HCT116 (cell line): ENCODE measurements at regions not wholly inside any gene's neighbourhood (a gene's known extent, or its start where the extent isn't known, plus 50 kb on each side); places are given as distances from the start of the nearest gene placed in this dataset.
"Not testable (repeated sequence)": the region's sequence is repeated elsewhere in the genome, so short reads cannot be mapped to it uniquely, and the experiment has no call there.

Source experiments
- EZH2 ChIP-seq: fragments of 200-600 bp; sonication (generic); IDR thresholded peaks from 2 replicates; pipeline ENCODE4 v1.6.1; 2017; ENCODE audit warnings: antibody characterized with exemption, mixed run types
- EZH2phosphoT487 ChIP-seq: fragments of 200-600 bp; IDR thresholded peaks from 2 replicates; pipeline ENCODE4 v1.6.1; 2018; ENCODE audit warnings: antibody characterized with exemption, borderline replicate concordance
- POLR2A ChIP-seq: IDR thresholded peaks from 2 replicates; pipeline ENCODE4 v1.7.0; 2011; ENCODE audit warnings: borderline replicate concordance; ENCODE audit not compliant: insufficient read depth, insufficient read length; ENCODE audit errors: extremely low read depth
- POLR2AphosphoS5 ChIP-seq: IDR thresholded peaks from 2 replicates; pipeline ENCODE4 v1.6.1; 2011; ENCODE audit warnings: mild to moderate bottlenecking, low read depth, low read length, moderate library complexity
- YY1 ChIP-seq: IDR thresholded peaks from 2 replicates; pipeline ENCODE4 v1.6.1; 2011; ENCODE audit warnings: low read length, low read depth, moderate library complexity, mild to moderate bottlenecking; ENCODE audit not compliant: insufficient replicate concordance; ENCODE audit errors: extremely low read depth
- ZFX ChIP-seq: fragments of 450-650 bp; IDR thresholded peaks from 2 replicates; pipeline ENCODE4 v1.6.1; 2017
- TF ChIP-seq, protein P1 (sequence below), 3 experiments: fragments of 200-600 bp in 1 of 3; sonication (generic) in 1 of 3; IDR thresholded peaks in 2 of 3; conservative IDR thresholded peaks in 1 of 3; 2 replicates each; pipeline ENCODE4 v1.5.1; 2012 to 2017; ENCODE audit warnings: low read depth in 2 of 3, low read length in 2 of 3, antibody characterized with exemption in 1 of 3, borderline replicate concordance in 1 of 3, control low read depth in 1 of 3, mild to moderate bottlenecking in 1 of 3, mixed read lengths in 1 of 3, mixed run types in 1 of 3, moderate library complexity in 1 of 3; ENCODE audit not compliant: insufficient read depth in 1 of 3
- TF ChIP-seq, protein P2 (sequence below): IDR thresholded peaks from 2 replicates; pipeline ENCODE4 v1.6.1; 2011; ENCODE audit warnings: mild to moderate bottlenecking, low read length, moderate library complexity; ENCODE audit not compliant: insufficient replicate concordance; ENCODE audit errors: extremely low read depth

DNA sequence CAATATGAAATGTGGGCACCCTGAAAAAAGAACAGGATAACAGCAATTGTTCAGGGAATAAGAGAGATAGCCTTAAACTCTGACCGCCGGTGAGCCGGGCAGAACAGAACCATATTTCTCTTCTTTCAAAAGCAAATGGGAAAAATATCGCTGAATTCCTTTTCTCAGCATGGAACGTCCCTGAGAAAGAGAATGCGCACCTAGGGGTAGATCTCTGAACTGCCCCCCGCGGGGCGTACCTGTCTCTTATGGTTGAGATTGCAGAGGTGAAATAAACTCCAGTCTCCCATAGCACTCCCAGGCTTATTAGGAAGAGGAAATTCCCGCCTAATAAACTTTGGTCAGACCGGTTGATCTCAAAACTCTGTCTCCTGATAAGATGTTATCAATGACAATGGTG is 82.1 kb upstream of the DEFB108B start:
- not testable (repeated sequence) for TF ChIP-seq EZH2, POLR2A, POLR2AphosphoS5, EZH2phosphoT487, ZFX, YY1
- TF ChIP-seq, protein P1, sequence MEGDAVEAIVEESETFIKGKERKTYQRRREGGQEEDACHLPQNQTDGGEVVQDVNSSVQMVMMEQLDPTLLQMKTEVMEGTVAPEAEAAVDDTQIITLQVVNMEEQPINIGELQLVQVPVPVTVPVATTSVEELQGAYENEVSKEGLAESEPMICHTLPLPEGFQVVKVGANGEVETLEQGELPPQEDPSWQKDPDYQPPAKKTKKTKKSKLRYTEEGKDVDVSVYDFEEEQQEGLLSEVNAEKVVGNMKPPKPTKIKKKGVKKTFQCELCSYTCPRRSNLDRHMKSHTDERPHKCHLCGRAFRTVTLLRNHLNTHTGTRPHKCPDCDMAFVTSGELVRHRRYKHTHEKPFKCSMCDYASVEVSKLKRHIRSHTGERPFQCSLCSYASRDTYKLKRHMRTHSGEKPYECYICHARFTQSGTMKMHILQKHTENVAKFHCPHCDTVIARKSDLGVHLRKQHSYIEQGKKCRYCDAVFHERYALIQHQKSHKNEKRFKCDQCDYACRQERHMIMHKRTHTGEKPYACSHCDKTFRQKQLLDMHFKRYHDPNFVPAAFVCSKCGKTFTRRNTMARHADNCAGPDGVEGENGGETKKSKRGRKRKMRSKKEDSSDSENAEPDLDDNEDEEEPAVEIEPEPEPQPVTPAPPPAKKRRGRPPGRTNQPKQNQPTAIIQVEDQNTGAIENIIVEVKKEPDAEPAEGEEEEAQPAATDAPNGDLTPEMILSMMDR (IDR thresholded peaks at IDR 0.05 in 2 of 3, conservative IDR thresholded peaks at IDR 0.05 in 1 of 3; ENCODE audit: borderline replicate concordance in 1 of 3, insufficient read depth in 1 of 3, low read depth in 2 of 3, low read length in 2 of 3): not testable (repeated sequence)
- TF ChIP-seq, protein P2, sequence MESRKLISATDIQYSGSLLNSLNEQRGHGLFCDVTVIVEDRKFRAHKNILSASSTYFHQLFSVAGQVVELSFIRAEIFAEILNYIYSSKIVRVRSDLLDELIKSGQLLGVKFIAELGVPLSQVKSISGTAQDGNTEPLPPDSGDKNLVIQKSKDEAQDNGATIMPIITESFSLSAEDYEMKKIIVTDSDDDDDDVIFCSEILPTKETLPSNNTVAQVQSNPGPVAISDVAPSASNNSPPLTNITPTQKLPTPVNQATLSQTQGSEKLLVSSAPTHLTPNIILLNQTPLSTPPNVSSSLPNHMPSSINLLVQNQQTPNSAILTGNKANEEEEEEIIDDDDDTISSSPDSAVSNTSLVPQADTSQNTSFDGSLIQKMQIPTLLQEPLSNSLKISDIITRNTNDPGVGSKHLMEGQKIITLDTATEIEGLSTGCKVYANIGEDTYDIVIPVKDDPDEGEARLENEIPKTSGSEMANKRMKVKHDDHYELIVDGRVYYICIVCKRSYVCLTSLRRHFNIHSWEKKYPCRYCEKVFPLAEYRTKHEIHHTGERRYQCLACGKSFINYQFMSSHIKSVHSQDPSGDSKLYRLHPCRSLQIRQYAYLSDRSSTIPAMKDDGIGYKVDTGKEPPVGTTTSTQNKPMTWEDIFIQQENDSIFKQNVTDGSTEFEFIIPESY: not testable (repeated sequence)
